Lower leg skin (tissue), 3 donors: ENCODE measurements at regions not wholly inside any gene's neighbourhood (a gene's known extent, or its start where the extent isn't known, plus 50 kb on each side); places are given as distances from the start of the nearest gene placed in this dataset.

Experiments used
- CTCF ChIP-seq, 3 donors: fragments of 450-650 bp; IDR thresholded peaks; one replicate each; pipeline ENCODE4 v1.5.1; 2016; ENCODE audit warnings: antibody characterized with exemption in 3 of 3, mild to moderate bottlenecking in 3 of 3, moderate library complexity in 2 of 3
- POLR2A ChIP-seq, 2 donors: fragments of 450-650 bp; IDR thresholded peaks; one replicate each; pipeline ENCODE4 v1.6.1; 2016 to 2017; ENCODE audit warnings: antibody characterized with exemption in 2 of 2, mild to moderate bottlenecking in 1 of 2, moderate library complexity in 1 of 2

DNA sequence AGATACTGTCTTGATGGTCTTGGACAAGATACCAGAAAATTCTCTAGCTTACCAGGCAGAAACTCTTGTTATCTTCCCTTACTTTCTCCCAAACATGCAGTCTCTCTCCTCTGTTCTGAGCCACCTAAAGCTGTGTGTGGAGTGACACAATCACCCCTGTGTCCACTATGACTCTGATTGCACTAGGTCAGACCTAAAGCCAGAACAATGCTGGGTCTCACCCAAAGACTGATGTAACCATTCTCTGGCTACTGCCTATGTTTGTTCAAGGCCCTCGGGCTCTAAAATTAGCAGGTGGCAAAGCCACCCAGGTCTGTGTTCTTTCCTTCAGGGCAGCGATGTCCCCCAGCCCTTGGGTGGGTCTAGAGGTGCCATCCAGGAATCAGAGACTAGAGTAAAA is 200.5 kb downstream of the KCNA4 start:
- no peak for TF ChIP-seq CTCF (IDR thresholded peaks at IDR 0.05)
- TF ChIP-seq POLR2A (IDR thresholded peaks at IDR 0.05), result no peak
